BLaER1 treated with 17β-estradiol and CSF1 and Interleukin-3, amounts not matched to agents 10 nM and 100 nM (cell line): ENCODE measurements at regions not wholly inside any gene's neighbourhood (a gene's known extent, or its start where the extent isn't known, plus 50 kb on each side); places are given as distances from the start of the nearest gene placed in this dataset.

ENCODE experiments used
- H3K27ac ChIP-seq, 11 experiments: shearing (Covaris generic); formaldehyde crosslinking; 2 replicates each; pipeline ENCODE4 v1.8.1; 2022
- H3K27me3 ChIP-seq, 11 experiments: shearing (Covaris generic); formaldehyde crosslinking; 2 replicates each; pipeline ENCODE4 v1.8.1; 2022
- H3K36me3 ChIP-seq, 11 experiments: shearing (Covaris generic); formaldehyde crosslinking; 2 replicates each; pipeline ENCODE4 v1.8.1; 2022
- H3K4me1 ChIP-seq, 10 experiments: shearing (Covaris generic); formaldehyde crosslinking; 2 replicates each; pipeline ENCODE4 v1.8.1; 2022
- H3K4me2 ChIP-seq, 11 experiments: shearing (Covaris generic); formaldehyde crosslinking; 2 replicates each; pipeline ENCODE4 v1.8.1; 2022
- H3K4me3 ChIP-seq, 10 experiments: shearing (Covaris generic); formaldehyde crosslinking; 2 replicates each; pipeline ENCODE4 v1.8.1; 2022
- H3K9ac ChIP-seq, 11 experiments: shearing (Covaris generic); formaldehyde crosslinking; 2 replicates each; pipeline ENCODE4 v1.8.1; 2022
- H3K9me3 ChIP-seq, 11 experiments: shearing (Covaris generic); formaldehyde crosslinking; replicated peaks in 1 of 11; 2 replicates each; pipeline ENCODE4 v1.8.1; 2022
- H4K20me1 ChIP-seq, 11 experiments: shearing (Covaris generic); formaldehyde crosslinking; 2 replicates each; pipeline ENCODE4 v1.8.1; 2022
- Cebpa-rat ChIP-seq, 11 experiments: shearing (Covaris generic); IDR thresholded peaks; 2 replicates each; pipeline ENCODE4 v1.8.1; 2022

- Histone ChIP-seq H3K4me1 (no peaks in the 10 kb centered on the region), H4K20me1 (no peaks in the 10 kb centered on the region), H3K9me3 (no peaks in the 10 kb centered on the region), H3K36me3 (no peaks in the 10 kb centered on the region), H3K27me3 (no peaks in the 10 kb centered on the region), H3K4me3 (no peak overlapping the region), H3K27ac (no peak overlapping the region), H3K9ac (no peak overlapping the region), H3K4me2 (no peak overlapping the region)
- no peak for TF ChIP-seq Cebpa-rat (IDR thresholded peaks at IDR 0.05)
Observed at GRCh38 chr18:40380686-40381439, 1574.2 kb upstream of the PIK3C3 start.

- Histone ChIP-seq H3K27me3 (no peaks in the 10 kb centered on the region), H3K36me3 (no peaks in the 10 kb centered on the region), H3K9ac (no peak overlapping the region), H3K4me1 (no peaks in the 10 kb centered on the region), H4K20me1 (no peaks in the 10 kb centered on the region), H3K27ac (no peak overlapping the region), H3K4me3 (no peak overlapping the region), H3K9me3 (no peaks in the 10 kb centered on the region), H3K4me2 (no peak overlapping the region)
- no peak for TF ChIP-seq Cebpa-rat (IDR thresholded peaks at IDR 0.05)
Observed at GRCh38 chr18:40375837-40376236, 1579.2 kb upstream of the PIK3C3 start.

- TF ChIP-seq Cebpa-rat (IDR thresholded peaks at IDR 0.05) = no peak
- Histone ChIP-seq H3K9me3 (no peaks in the 10 kb centered on the region), H3K27ac (no peak overlapping the region), H3K4me3 (no peak overlapping the region), H3K9ac (no peak overlapping the region), H4K20me1 (no peaks in the 10 kb centered on the region), H3K27me3 (no peaks in the 10 kb centered on the region), H3K4me1 (no peaks in the 10 kb centered on the region), H3K4me2 (no peak overlapping the region), H3K36me3 (no peaks in the 10 kb centered on the region)
Observed at GRCh38 chr18:40371673-40372072, 1583.4 kb upstream of the PIK3C3 start.

GRCh38 chr18:40367576-40367975 lies 1587.5 kb upstream of the PIK3C3 start:
- H3K9ac ChIP-seq = no peak overlapping the region
- H3K27me3 ChIP-seq = no peaks in the 10 kb centered on the region
- H3K4me3 ChIP-seq = no peak overlapping the region
- H3K36me3 ChIP-seq = no peaks in the 10 kb centered on the region
- H3K4me1 ChIP-seq = no peaks in the 10 kb centered on the region
- no peaks in the 10 kb centered on the region for H3K9me3 ChIP-seq
- H4K20me1 ChIP-seq = no peaks in the 10 kb centered on the region
- no peak overlapping the region for H3K27ac ChIP-seq
- no peak for TF ChIP-seq Cebpa-rat (IDR thresholded peaks at IDR 0.05)
- no peak overlapping the region for H3K4me2 ChIP-seq

GRCh38 chr18:40366521-40366920 lies 1588.5 kb upstream of the PIK3C3 start:
- H3K9ac ChIP-seq = no peak overlapping the region
- H3K4me2 ChIP-seq = no peak overlapping the region
- H3K9me3 ChIP-seq = no peaks in the 10 kb centered on the region
- no peak for TF ChIP-seq Cebpa-rat (IDR thresholded peaks at IDR 0.05)
- H3K4me3 ChIP-seq = no peak overlapping the region
- H3K36me3 ChIP-seq = no peaks in the 10 kb centered on the region
- no peak overlapping the region for H3K27ac ChIP-seq
- no peaks in the 10 kb centered on the region for H3K4me1 ChIP-seq
- no peaks in the 10 kb centered on the region for H4K20me1 ChIP-seq
- H3K27me3 ChIP-seq = no peaks in the 10 kb centered on the region

GRCh38 chr18:40365526-40365925 lies 1589.5 kb upstream of the PIK3C3 start:
- Histone ChIP-seq H3K4me3 (no peak overlapping the region), H3K36me3 (no peaks in the 10 kb centered on the region), H3K27me3 (no peaks in the 10 kb centered on the region), H3K9ac (no peak overlapping the region), H4K20me1 (no peaks in the 10 kb centered on the region), H3K4me2 (no peak overlapping the region), H3K4me1 (no peaks in the 10 kb centered on the region), H3K9me3 (no peaks in the 10 kb centered on the region), H3K27ac (no peak overlapping the region)
- no peak for TF ChIP-seq Cebpa-rat (IDR thresholded peaks at IDR 0.05)

- no peak overlapping the region for H3K4me2 ChIP-seq
- no peaks in the 10 kb centered on the region for H3K36me3 ChIP-seq
- TF ChIP-seq Cebpa-rat (IDR thresholded peaks at IDR 0.05) = no peak
- H3K4me3 ChIP-seq = no peak overlapping the region
- no peak overlapping the region for H3K27ac ChIP-seq
- no peaks in the 10 kb centered on the region for H3K9me3 ChIP-seq
- no peaks in the 10 kb centered on the region for H3K4me1 ChIP-seq
- no peaks in the 10 kb centered on the region for H3K27me3 ChIP-seq
- H4K20me1 ChIP-seq = no peaks in the 10 kb centered on the region
- no peak overlapping the region for H3K9ac ChIP-seq
Observed at GRCh38 chr18:40360558-40360957, 1594.5 kb upstream of the PIK3C3 start.

- Histone ChIP-seq H3K4me1 (no peaks in the 10 kb centered on the region), H3K9ac (no peak overlapping the region), H3K27me3 (no peaks in the 10 kb centered on the region), H4K20me1 (no peaks in the 10 kb centered on the region), H3K36me3 (no peaks in the 10 kb centered on the region), H3K27ac (no peak overlapping the region), H3K4me3 (no peak overlapping the region), H3K4me2 (no peak overlapping the region), H3K9me3 (no peaks in the 10 kb centered on the region)
- no peak for TF ChIP-seq Cebpa-rat (IDR thresholded peaks at IDR 0.05)
Observed at GRCh38 chr18:40357536-40357935, 1597.5 kb upstream of the PIK3C3 start.

GRCh38 chr18:40356168-40356567 lies 1598.9 kb upstream of the PIK3C3 start:
- H4K20me1 ChIP-seq = no peaks in the 10 kb centered on the region
- H3K4me3 ChIP-seq = no peak overlapping the region
- H3K36me3 ChIP-seq = no peaks in the 10 kb centered on the region
- H3K9me3 ChIP-seq = no peaks in the 10 kb centered on the region
- TF ChIP-seq Cebpa-rat (IDR thresholded peaks at IDR 0.05) = no peak
- no peaks in the 10 kb centered on the region for H3K4me1 ChIP-seq
- H3K27me3 ChIP-seq = no peaks in the 10 kb centered on the region
- no peak overlapping the region for H3K27ac ChIP-seq
- H3K9ac ChIP-seq = no peak overlapping the region
- no peak overlapping the region for H3K4me2 ChIP-seq

GRCh38 chr18:40355726-40356125 lies 1599.3 kb upstream of the PIK3C3 start:
- Histone ChIP-seq H3K4me2 (no peak overlapping the region), H4K20me1 (no peaks in the 10 kb centered on the region), H3K9ac (no peak overlapping the region), H3K27me3 (no peaks in the 10 kb centered on the region), H3K4me3 (no peak overlapping the region), H3K27ac (no peak overlapping the region), H3K9me3 (no peaks in the 10 kb centered on the region), H3K4me1 (no peaks in the 10 kb centered on the region), H3K36me3 (no peaks in the 10 kb centered on the region)
- no peak for TF ChIP-seq Cebpa-rat (IDR thresholded peaks at IDR 0.05)
